ENCODE measurements at regions not wholly inside any gene's neighbourhood (a gene's known extent, or its start where the extent isn't known, plus 50 kb on each side); places are given as distances from the start of the nearest gene placed in this dataset.

GRCh38 chr13:33933810-33934209 lies 115.9 kb downstream of the RFC3 start:
- TF ChIP-seq POLR2A (IDR thresholded peaks at IDR 0.05; ENCODE audit: low read length) (no peak), GATA1 (IDR thresholded peaks at IDR 0.05; ENCODE audit: low read depth, low read length) (no peak)

GRCh38 chr13:33934343-33934742 lies 116.4 kb downstream of the RFC3 start:
- no peak for DNase-seq
- TF ChIP-seq POLR2A (IDR thresholded peaks at IDR 0.05; ENCODE audit: low read length): no peak
- no peak for TF ChIP-seq GATA1 (IDR thresholded peaks at IDR 0.05; ENCODE audit: low read depth, low read length)

More at GRCh38 chr13:33933810-33934209, 115.9 kb downstream of the RFC3 start:
- DNase-seq: no peak

- no peak for DNase-seq
- TF ChIP-seq POLR2A (IDR thresholded peaks at IDR 0.05; ENCODE audit: low read length) (no peak), GATA1 (IDR thresholded peaks at IDR 0.05; ENCODE audit: low read depth, low read length) (no peak)
Observed at GRCh38 chr13:33934951-33935371, 117.0 kb downstream of the RFC3 start.

GRCh38 chr13:33935969-33936368 lies 118.0 kb downstream of the RFC3 start:
- no peak for DNase-seq
- TF ChIP-seq GATA1 (IDR thresholded peaks at IDR 0.05; ENCODE audit: low read depth, low read length) (no peak), POLR2A (IDR thresholded peaks at IDR 0.05; ENCODE audit: low read length) (no peak)

GRCh38 chr13:33937373-33938098 lies 119.6 kb downstream of the RFC3 start:
- DNase-seq: no peak
- no peak for TF ChIP-seq GATA1 (IDR thresholded peaks at IDR 0.05; ENCODE audit: low read depth, low read length)
- no peak for TF ChIP-seq POLR2A (IDR thresholded peaks at IDR 0.05; ENCODE audit: low read length)

GRCh38 chr13:33940256-33940655 lies 122.3 kb downstream of the RFC3 start:
- DNase-seq: no peak
- TF ChIP-seq POLR2A (IDR thresholded peaks at IDR 0.05; ENCODE audit: low read length): no peak
- TF ChIP-seq GATA1 (IDR thresholded peaks at IDR 0.05; ENCODE audit: low read depth, low read length): no peak

GRCh38 chr13:33940898-33941297 lies 122.9 kb downstream of the RFC3 start:
- peak in 1 of 2 experiments; percentile 3 for DNase-seq
- TF ChIP-seq GATA1 (IDR thresholded peaks at IDR 0.05; ENCODE audit: low read depth, low read length) (no peak), POLR2A (IDR thresholded peaks at IDR 0.05; ENCODE audit: low read length) (no peak)

GRCh38 chr13:33945477-33945876 lies 127.5 kb downstream of the RFC3 start:
- no peak for DNase-seq
- no peak for TF ChIP-seq POLR2A (IDR thresholded peaks at IDR 0.05; ENCODE audit: low read length)
- no peak for TF ChIP-seq GATA1 (IDR thresholded peaks at IDR 0.05; ENCODE audit: low read depth, low read length)

GRCh38 chr13:33953203-33953602 lies 135.3 kb downstream of the RFC3 start:
- TF ChIP-seq POLR2A (IDR thresholded peaks at IDR 0.05; ENCODE audit: low read length): no peak
- TF ChIP-seq GATA1 (IDR thresholded peaks at IDR 0.05; ENCODE audit: low read depth, low read length): no peak
- DNase-seq: no peak

GRCh38 chr13:33953781-33954180 lies 135.8 kb downstream of the RFC3 start:
- TF ChIP-seq POLR2A (IDR thresholded peaks at IDR 0.05; ENCODE audit: low read length) (no peak), GATA1 (IDR thresholded peaks at IDR 0.05; ENCODE audit: low read depth, low read length) (no peak)
- no peak for DNase-seq

- no peak for TF ChIP-seq POLR2A (IDR thresholded peaks at IDR 0.05; ENCODE audit: low read length)
- TF ChIP-seq GATA1 (IDR thresholded peaks at IDR 0.05; ENCODE audit: low read depth, low read length): no peak
- no peak for DNase-seq
Observed at GRCh38 chr13:33956346-33956745, 138.4 kb downstream of the RFC3 start.

GRCh38 chr13:33957497-33957905 lies 139.6 kb downstream of the RFC3 start:
- no peak for DNase-seq
- TF ChIP-seq GATA1 (IDR thresholded peaks at IDR 0.05; ENCODE audit: low read depth, low read length) (no peak), POLR2A (IDR thresholded peaks at IDR 0.05; ENCODE audit: low read length) (no peak)

- no peak for TF ChIP-seq GATA1 (IDR thresholded peaks at IDR 0.05; ENCODE audit: low read depth, low read length)
- no peak for TF ChIP-seq POLR2A (IDR thresholded peaks at IDR 0.05; ENCODE audit: low read length)
- no peak for DNase-seq
Observed at GRCh38 chr13:33958964-33959363, 141.0 kb downstream of the RFC3 start.

- DNase-seq: no peak
- TF ChIP-seq GATA1 (IDR thresholded peaks at IDR 0.05; ENCODE audit: low read depth, low read length): no peak
- TF ChIP-seq POLR2A (IDR thresholded peaks at IDR 0.05; ENCODE audit: low read length): no peak
Observed at GRCh38 chr13:33963134-33963533, 145.2 kb downstream of the RFC3 start.

- TF ChIP-seq GATA1 (IDR thresholded peaks at IDR 0.05; ENCODE audit: low read depth, low read length) (no peak), POLR2A (IDR thresholded peaks at IDR 0.05; ENCODE audit: low read length) (no peak)
- DNase-seq: no peak
Observed at GRCh38 chr13:33963895-33964294, 145.9 kb downstream of the RFC3 start.

Data from erythroblast (primary cell).